GM23338 (cell line): ENCODE measurements at regions not wholly inside any gene's neighbourhood (a gene's known extent, or its start where the extent isn't known, plus 50 kb on each side); places are given as distances from the start of the nearest gene placed in this dataset.

ENCODE experiments used
- ATAC-seq: fragments of 200-7000 bp; cut with Tn5 transposase; 3 replicates; pipeline ENCODE4 v1.9.1; 2020
- DNase-seq: peaks from one replicate; pipeline ENCODE4 v3.0.0-alpha.2; 2015; ENCODE audit warnings: low spot score
- H2AFZ ChIP-seq: fragments of 200-600 bp; sonication (generic); 2 replicates; pipeline ENCODE4 v1.8.0; 2016; ENCODE audit warnings: antibody characterized with exemption, mild to moderate bottlenecking, moderate library complexity
- H3F3A ChIP-seq: fragments of 200-600 bp; sonication (generic); replicated peaks from 2 replicates; pipeline ENCODE4 v1.8.0; 2017; ENCODE audit warnings: antibody characterized with exemption, mixed run types, low read depth
- H3K27ac ChIP-seq: fragments of 200-600 bp; sonication (generic); 2 replicates; pipeline ENCODE4 v1.6.1; 2016; ENCODE audit warnings: low read depth
- H3K27me3 ChIP-seq: fragments of 200-600 bp; sonication (generic); 2 replicates; pipeline ENCODE4 v1.8.0; 2016; ENCODE audit warnings: mild to moderate bottlenecking, mixed run types, moderate library complexity; ENCODE audit not compliant: insufficient read depth
- H3K36me3 ChIP-seq: fragments of 200-600 bp; sonication (generic); 2 replicates; pipeline ENCODE4 v1.8.0; 2016; ENCODE audit warnings: mild to moderate bottlenecking; ENCODE audit not compliant: insufficient read depth
- H3K4me1 ChIP-seq: fragments of 200-600 bp; sonication (generic); 2 replicates; pipeline ENCODE4 v1.8.0; 2016; ENCODE audit warnings: mild to moderate bottlenecking, moderate library complexity; ENCODE audit not compliant: insufficient read depth
- H3K4me2 ChIP-seq: fragments of 200-600 bp; sonication (generic); 2 replicates; pipeline ENCODE4 v1.7.1; 2017; ENCODE audit warnings: mixed run types
- H3K4me3 ChIP-seq: fragments of 200-600 bp; sonication (generic); 2 replicates; pipeline ENCODE4 v1.6.1; 2016; ENCODE audit warnings: mixed run types
- H3K79me2 ChIP-seq: fragments of 200-600 bp; sonication (generic); replicated peaks from 2 replicates; pipeline ENCODE4 v1.8.0; 2017; ENCODE audit warnings: mild to moderate bottlenecking; ENCODE audit not compliant: insufficient read depth
- H3K9me2 ChIP-seq: fragments of 200-600 bp; sonication (generic); 2 replicates; pipeline ENCODE4 v1.8.0; 2017; ENCODE audit not compliant: insufficient read depth
- H4K20me1 ChIP-seq: fragments of 200-600 bp; sonication (generic); replicated peaks from 2 replicates; pipeline ENCODE4 v1.8.0; 2017; ENCODE audit warnings: mild to moderate bottlenecking; ENCODE audit not compliant: insufficient read depth
- H3K27ac Mint-ChIP-seq: 2 replicates; pipeline ENCODE4 v1.8.0; 2020; ENCODE audit warnings: inconsistent platforms, mild to moderate bottlenecking, moderate library complexity, mixed read lengths
- H3K27me3 Mint-ChIP-seq: 3 replicates; pipeline ENCODE4 v1.8.0; 2022; ENCODE audit warnings: low read depth, mild to moderate bottlenecking, moderate library complexity, mixed read lengths, inconsistent platforms; ENCODE audit not compliant: insufficient read depth, poor library complexity
- H3K36me3 Mint-ChIP-seq: 3 replicates; pipeline ENCODE4 v1.8.0; 2021; ENCODE audit warnings: low read depth, mild to moderate bottlenecking, inconsistent platforms, moderate library complexity, mixed read lengths
- H3K4me1 Mint-ChIP-seq: 3 replicates; pipeline ENCODE4 v1.8.0; 2020; ENCODE audit warnings: mild to moderate bottlenecking, inconsistent platforms, mixed read lengths
- H3K4me3 Mint-ChIP-seq: 3 replicates; pipeline ENCODE4 v1.8.0; 2021; ENCODE audit warnings: moderate library complexity, mild to moderate bottlenecking, inconsistent platforms, mixed read lengths
- H3K9me3 Mint-ChIP-seq: 3 replicates; pipeline ENCODE4 v1.8.0; 2020; ENCODE audit warnings: moderate library complexity, mild to moderate bottlenecking, inconsistent platforms, mixed read lengths
- CREB1 ChIP-seq: fragments of 250-450 bp; sonication (Bioruptor Pico); IDR thresholded peaks from 2 replicates; pipeline ENCODE4 v1.5.0; 2020; ENCODE audit warnings: low read depth, mild to moderate bottlenecking, moderate library complexity
- CTCF ChIP-seq, 2 experiments: fragments of 200-600 bp in 1 of 2; sonication (generic) in 1 of 2; conservative IDR thresholded peaks; 2 replicates each; pipeline versions ENCODE4 v1.5.1 to v1.6.1; 2016 to 2017; ENCODE audit warnings: antibody characterized with exemption in 2 of 2, low read depth in 2 of 2, mild to moderate bottlenecking in 2 of 2, moderate library complexity in 1 of 2
- EZH2phosphoT487 ChIP-seq: fragments of 200-600 bp; sonication (generic); IDR thresholded peaks from one replicate; pipeline ENCODE4 v1.8.1; 2018; ENCODE audit warnings: antibody characterized with exemption; ENCODE audit not compliant: unreplicated experiment
- NANOG ChIP-seq: IDR thresholded peaks from 2 replicates; pipeline ENCODE4 v1.6.1; 2016; ENCODE audit warnings: antibody characterized with exemption, borderline replicate concordance
- POLR2AphosphoS5 ChIP-seq: IDR thresholded peaks from 2 replicates; pipeline ENCODE4 v1.6.1; 2016; ENCODE audit warnings: antibody characterized with exemption, low read depth
- ZNF114 ChIP-seq: fragments of 250-450 bp; sonication (Bioruptor Pico); IDR thresholded peaks from 2 replicates; pipeline ENCODE4 v1.5.0; 2020; ENCODE audit warnings: mild to moderate bottlenecking, moderate library complexity
- ZNF331 ChIP-seq: fragments of 250-450 bp; sonication (Bioruptor Pico); IDR thresholded peaks from 2 replicates; pipeline ENCODE4 v1.5.0; 2020; ENCODE audit warnings: low read depth, mild to moderate bottlenecking, moderate library complexity
- ZNF462 ChIP-seq: fragments of 250-450 bp; sonication (Bioruptor Pico); IDR thresholded peaks from 2 replicates; pipeline ENCODE4 v1.5.0; 2020; ENCODE audit warnings: mild to moderate bottlenecking, moderate library complexity

GRCh38 chr2:2512931-2513330 lies 181.9 kb upstream of the MYT1L start (continued):
- TF ChIP-seq ZNF462 (no peak), POLR2AphosphoS5 (no peak), NANOG (no peak), CREB1 (CRISPR knock-in tag) (no peak), EZH2phosphoT487 (no peak), ZNF331 (CRISPR knock-in tag) (no peak), CTCF (conservative IDR thresholded peaks at IDR 0.05; ENCODE audit: low read depth in 2 of 2) (no peak)

GRCh38 chr2:2507417-2507997 lies 176.4 kb upstream of the MYT1L start:
- Histone ChIP-seq H3K9me2 (peaks cover 5% of the 10 kb centered on the region; the same call in 1 of the 2 replicates), H3F3A (no peaks in the 10 kb centered on the region), H3K36me3 (no peaks in the 10 kb centered on the region), H2AFZ (no peak overlapping the region), H3K4me1 (no peaks in the 10 kb centered on the region), H3K4me2 (no peak overlapping the region), H4K20me1 (no peaks in the 10 kb centered on the region), H3K79me2 (no peaks in the 10 kb centered on the region), H3K4me3 (no peak overlapping the region), H3K27me3 (no peaks in the 10 kb centered on the region), H3K27ac (no peak overlapping the region)
- peaks cover 16% of the 10 kb centered on the region for H3K36me3 Mint-ChIP-seq
- H3K27ac Mint-ChIP-seq, result no peak overlapping the region
- H3K4me3 Mint-ChIP-seq, result no peak overlapping the region
- DNase-seq, result no peak
- H3K9me3 Mint-ChIP-seq, result peaks cover 29% of the 10 kb centered on the region
- H3K27me3 Mint-ChIP-seq, result peaks cover 3% of the 10 kb centered on the region
- H3K4me1 Mint-ChIP-seq, result no peaks in the 10 kb centered on the region
- no peak; the same call in 2 of the 3 replicates for ATAC-seq
- TF ChIP-seq ZNF331 (CRISPR knock-in tag) (no peak), POLR2AphosphoS5 (no peak), EZH2phosphoT487 (no peak), ZNF114 (no peak), CTCF (conservative IDR thresholded peaks at IDR 0.05; ENCODE audit: low read depth in 2 of 2) (no peak)
